HG03135 (cell line): ENCODE measurements at regions not wholly inside any gene's neighbourhood (a gene's known extent, or its start where the extent isn't known, plus 50 kb on each side); places are given as distances from the start of the nearest gene placed in this dataset.

Source experiments
- ATAC-seq: cut with Tn5 transposase; IDR thresholded peaks from one replicate; pipeline ENCODE4 v1.9.1; 2021; ENCODE audit warnings: mild to moderate bottlenecking, moderate library complexity; ENCODE audit not compliant: unreplicated experiment

GRCh38 chr5:165305596-165305995 is 1800.2 kb downstream of the MAT2B start:
- ATAC-seq = no peak

GRCh38 chr5:165309446-165309845 is 1804.0 kb downstream of the MAT2B start:
- no peak for ATAC-seq

GRCh38 chr5:165310031-165310430 is 1804.6 kb downstream of the MAT2B start:
- no peak for ATAC-seq

GRCh38 chr5:165321912-165322311 is 1816.5 kb downstream of the MAT2B start:
- ATAC-seq = no peak

- no peak for ATAC-seq
Measured at GRCh38 chr5:165325221-165325620, 1819.8 kb downstream of the MAT2B start.

- ATAC-seq = no peak
Measured at GRCh38 chr5:165327631-165328030, 1822.2 kb downstream of the MAT2B start.

- ATAC-seq = no peak
Measured at GRCh38 chr5:165328846-165329245, 1823.4 kb downstream of the MAT2B start.

- ATAC-seq = no peak
Measured at GRCh38 chr5:165333623-165334022, 1828.2 kb downstream of the MAT2B start.

- ATAC-seq = no peak
Measured at GRCh38 chr5:165334201-165334600, 1828.8 kb downstream of the MAT2B start.

- no peak for ATAC-seq
Measured at GRCh38 chr5:165349735-165350134, 1844.3 kb downstream of the MAT2B start.

GRCh38 chr5:165351342-165351741 is 1845.9 kb downstream of the MAT2B start:
- no peak for ATAC-seq

- no peak for ATAC-seq
Measured at GRCh38 chr5:165360366-165360765, 1854.9 kb downstream of the MAT2B start.

GRCh38 chr5:165360784-165361542 is 1855.5 kb downstream of the MAT2B start:
- no peak for ATAC-seq

GRCh38 chr5:165370233-165370632 is 1864.8 kb downstream of the MAT2B start:
- no peak for ATAC-seq

- no peak for ATAC-seq
Measured at GRCh38 chr5:165370794-165371193, 1865.4 kb downstream of the MAT2B start.

- ATAC-seq = no peak
Measured at GRCh38 chr5:165375201-165375600, 1869.8 kb downstream of the MAT2B start.

- ATAC-seq = no peak
Measured at GRCh38 chr5:165393839-165394238, 1888.4 kb downstream of the MAT2B start.

- no peak for ATAC-seq
Measured at GRCh38 chr5:165397516-165397915, 1892.1 kb downstream of the MAT2B start.

GRCh38 chr5:165400086-165400485 is 1894.7 kb downstream of the MAT2B start:
- ATAC-seq = no peak

GRCh38 chr5:165404917-165405316 is 1899.5 kb downstream of the MAT2B start:
- no peak for ATAC-seq

GRCh38 chr5:165405340-165405739 is 1899.9 kb downstream of the MAT2B start:
- ATAC-seq = no peak

GRCh38 chr5:165407352-165407751 is 1901.9 kb downstream of the MAT2B start:
- no peak for ATAC-seq

- ATAC-seq = no peak
Measured at GRCh38 chr5:165410476-165410875, 1905.1 kb downstream of the MAT2B start.
